ENCODE measurements at regions not wholly inside any gene's neighbourhood (a gene's known extent, or its start where the extent isn't known, plus 50 kb on each side); places are given as distances from the start of the nearest gene placed in this dataset.

DNA sequence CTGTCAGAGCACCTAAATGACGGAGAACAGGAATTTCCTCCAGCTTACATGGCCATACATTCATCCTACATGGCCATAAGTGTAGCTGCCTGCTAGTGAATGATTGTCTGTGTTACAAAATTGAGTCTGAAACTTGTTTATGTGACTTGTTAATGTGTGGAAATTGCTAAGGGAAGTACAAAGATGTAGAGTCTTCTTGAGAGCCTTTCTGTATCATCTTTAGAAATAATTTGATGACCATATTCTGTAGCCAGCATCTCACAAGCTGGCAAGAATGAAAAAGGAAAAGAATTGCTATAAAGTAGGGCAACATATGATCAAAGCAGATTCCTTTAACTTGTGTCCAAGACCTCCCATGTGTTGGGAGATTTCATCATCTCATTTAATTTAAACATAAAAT is 339.2 kb upstream of the LRRC7 start:
- TF ChIP-seq CTCF (IDR thresholded peaks at IDR 0.05 in 8 of 11, conservative IDR thresholded peaks at IDR 0.05 in 3 of 11) (no peak), POLR2AphosphoS5 (IDR thresholded peaks at IDR 0.05) (no peak)
